ENCODE measurements at regions not wholly inside any gene's neighbourhood (a gene's known extent, or its start where the extent isn't known, plus 50 kb on each side); places are given as distances from the start of the nearest gene placed in this dataset.
"Not testable (repeated sequence)": the region's sequence is repeated elsewhere in the genome, so short reads cannot be mapped to it uniquely, and the experiment has no call there.

DNA sequence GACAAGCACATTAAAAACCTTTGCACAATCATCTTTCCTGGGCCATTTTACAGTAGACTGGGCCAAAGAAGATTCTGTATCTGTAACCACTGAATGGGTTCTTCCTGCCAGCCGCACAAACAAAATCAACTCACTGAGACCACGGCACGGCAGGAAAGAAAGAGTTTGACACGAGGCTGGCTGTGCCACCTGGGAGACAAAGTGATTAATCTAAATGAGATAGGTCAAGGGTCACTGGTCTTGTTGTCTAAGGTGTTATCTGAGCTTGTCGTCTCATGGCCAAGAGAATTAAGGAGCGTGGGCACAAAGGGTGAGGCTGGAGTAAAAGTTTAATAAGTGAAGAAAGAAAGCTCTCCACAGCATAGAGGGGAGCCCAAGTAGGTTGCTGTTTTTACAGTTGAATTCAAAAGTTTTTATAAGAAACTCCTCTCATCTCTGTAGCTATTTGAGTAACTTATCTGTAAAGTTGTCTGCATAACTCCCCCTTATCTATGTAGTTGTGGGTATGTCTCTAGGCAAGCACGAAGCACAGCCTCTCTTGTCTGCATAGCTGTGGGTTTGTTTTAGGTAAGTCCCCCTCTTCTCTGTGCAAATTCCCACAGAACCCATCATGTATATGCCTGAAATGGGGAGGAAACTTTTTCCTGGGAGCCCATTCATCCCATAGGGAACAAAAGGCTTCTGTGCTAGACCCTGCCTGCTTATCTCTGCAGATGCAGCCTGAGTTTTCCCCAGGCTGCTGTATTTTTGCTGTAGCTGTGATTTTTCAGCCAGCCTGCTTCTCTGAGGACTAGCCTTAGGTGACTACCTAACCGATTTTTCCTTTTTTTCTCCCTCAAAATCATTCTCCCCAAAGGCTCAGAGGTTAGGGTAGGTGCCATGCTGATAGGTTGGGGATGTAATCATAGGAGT, 1314.6 kb upstream of the TMEM132C start:
- no peak for DNase-seq (ENCODE audit: low read depth in 2 of 2)

GRCh38 chr12:126953365-126953889, 1313.5 kb upstream of the TMEM132C start:
- DNase-seq (ENCODE audit: low read depth in 2 of 2) = no peak

- no peak for DNase-seq (ENCODE audit: low read depth in 2 of 2)
Measured at GRCh38 chr12:126960221-126960620, 1306.7 kb upstream of the TMEM132C start.

DNA sequence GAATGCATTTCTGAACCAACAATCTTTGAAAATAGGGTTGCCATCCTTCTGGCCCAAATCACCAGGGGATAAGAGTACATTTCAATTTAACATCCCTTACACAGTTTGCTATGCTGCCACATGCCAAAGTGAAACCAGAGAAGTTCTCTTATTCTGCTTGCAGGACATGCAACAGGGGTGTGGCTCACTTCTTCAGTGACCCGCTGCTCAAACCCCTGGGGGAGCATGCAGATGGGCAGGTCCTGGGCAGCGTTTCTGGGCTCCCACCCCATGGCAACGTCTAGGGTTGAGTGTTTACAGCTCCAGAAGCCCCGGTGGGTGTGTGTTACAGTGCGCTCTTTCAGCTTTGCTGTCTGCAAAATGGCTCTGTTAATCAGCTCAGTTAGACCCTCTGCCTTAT, 1306.3 kb upstream of the TMEM132C start:
- no peak for DNase-seq (ENCODE audit: low read depth in 2 of 2)

DNA sequence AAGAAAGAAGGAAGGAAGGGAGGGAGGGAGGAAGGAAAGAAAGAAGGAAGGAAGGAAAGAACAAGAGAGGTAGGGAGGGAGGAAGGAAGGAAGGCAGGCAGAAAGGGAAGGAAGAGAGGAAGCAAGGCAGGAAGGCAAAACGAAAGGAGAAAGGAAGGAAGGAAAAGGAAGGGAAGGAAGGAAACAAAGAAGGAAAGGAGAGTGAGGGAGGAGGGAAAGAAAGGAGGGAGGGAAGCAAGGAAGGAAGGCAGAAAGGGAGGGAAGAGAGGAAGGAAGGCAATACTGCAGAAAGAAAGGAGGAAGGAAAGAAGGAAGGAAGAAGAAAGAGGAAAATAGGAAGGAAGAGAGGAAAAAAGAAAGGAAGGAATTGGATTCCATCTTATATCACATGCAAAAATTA, 1303.1 kb upstream of the TMEM132C start:
- DNase-seq (ENCODE audit: low read depth in 2 of 2) = no peak

GRCh38 chr12:126966498-126966897, 1300.5 kb upstream of the TMEM132C start:
- DNase-seq (ENCODE audit: low read depth in 2 of 2) = no peak

DNA sequence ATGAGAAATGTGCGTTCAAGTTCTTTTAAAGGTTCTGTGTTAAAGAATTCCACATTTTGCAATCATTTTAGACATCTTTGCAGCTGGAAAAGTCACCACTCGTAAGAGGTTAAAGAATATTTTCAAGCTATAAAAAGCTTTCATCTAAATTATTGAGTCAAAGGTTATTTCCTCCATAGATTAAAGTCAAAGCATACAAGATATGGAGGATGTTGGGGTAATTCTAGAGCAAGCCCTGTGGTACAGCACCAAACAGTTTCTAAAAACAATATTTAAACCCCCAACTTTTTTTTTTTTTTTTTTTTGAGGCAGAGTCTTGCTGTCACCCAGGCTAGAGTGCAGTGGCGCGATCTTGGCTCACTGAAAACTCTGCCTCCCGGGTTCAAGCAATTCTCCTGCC, 1299.8 kb upstream of the TMEM132C start:
- DNase-seq (ENCODE audit: low read depth in 2 of 2) = no peak

DNA sequence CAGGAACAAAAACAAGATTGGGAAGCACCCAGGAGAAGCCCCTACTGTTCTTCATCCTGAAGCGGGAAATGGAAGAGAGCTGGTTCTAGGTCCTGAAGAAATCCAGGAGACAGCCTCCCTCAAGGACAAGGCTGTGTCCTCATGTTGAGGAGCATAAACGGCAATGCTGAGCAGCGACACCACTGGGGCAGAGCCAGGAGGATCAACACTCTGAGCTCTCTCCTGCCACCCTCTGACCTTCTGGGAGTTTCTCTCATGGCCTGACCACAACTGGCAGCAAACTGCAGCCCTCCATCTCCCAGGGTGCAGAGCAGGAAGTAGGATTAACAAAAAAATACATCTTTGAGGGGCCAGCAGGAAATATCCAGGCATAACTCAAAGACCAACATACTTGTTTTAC, 1292.2 kb upstream of the TMEM132C start:
- no peak for DNase-seq (ENCODE audit: low read depth in 2 of 2)

- no peak for DNase-seq (ENCODE audit: low read depth in 2 of 2)
Measured at GRCh38 chr12:126976579-126976978, 1290.4 kb upstream of the TMEM132C start.

- not testable (repeated sequence) for DNase-seq (ENCODE audit: low read depth in 2 of 2)
Measured at GRCh38 chr12:126979564-126979963, 1287.4 kb upstream of the TMEM132C start.

DNA sequence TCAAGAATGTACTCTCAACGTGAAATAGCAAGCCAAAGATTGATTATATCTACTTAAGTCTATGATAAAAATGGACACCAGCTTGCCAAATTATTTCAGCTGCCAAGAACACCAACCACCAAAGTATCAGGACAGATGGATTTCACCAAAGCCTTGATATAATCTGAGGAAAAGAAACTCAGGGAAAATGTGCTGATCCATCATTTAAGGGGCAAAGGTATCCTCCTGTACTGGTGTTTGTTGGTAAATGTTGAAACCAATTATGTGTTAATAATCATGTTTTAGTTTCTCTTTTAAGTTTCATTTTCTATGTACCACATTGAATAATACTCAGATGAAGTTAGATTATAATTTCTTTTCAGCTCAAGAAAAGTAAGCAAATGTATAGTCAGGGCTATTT, 1284.3 kb upstream of the TMEM132C start:
- no peak for DNase-seq (ENCODE audit: low read depth in 2 of 2)

DNA sequence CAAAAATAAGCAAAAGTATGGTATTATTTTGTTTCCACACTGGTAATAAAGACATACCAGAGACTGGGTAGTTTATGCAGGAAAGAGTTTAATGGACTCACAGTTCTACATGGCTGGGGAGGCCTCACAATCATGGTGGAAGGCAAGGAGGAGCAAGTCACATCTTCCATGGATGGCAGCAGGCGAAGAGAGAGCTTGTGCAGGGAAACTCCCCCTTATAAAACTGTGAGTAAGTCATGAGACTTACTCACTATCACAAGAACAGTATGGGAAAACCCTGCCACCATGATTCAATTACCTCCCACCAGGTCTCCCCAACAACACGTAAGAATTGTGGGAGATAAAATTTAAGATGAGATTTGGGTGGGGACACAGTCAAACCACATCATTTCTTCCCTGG, 1283.2 kb upstream of the TMEM132C start:
- DNase-seq (ENCODE audit: low read depth in 2 of 2) = not testable (repeated sequence)

DNA sequence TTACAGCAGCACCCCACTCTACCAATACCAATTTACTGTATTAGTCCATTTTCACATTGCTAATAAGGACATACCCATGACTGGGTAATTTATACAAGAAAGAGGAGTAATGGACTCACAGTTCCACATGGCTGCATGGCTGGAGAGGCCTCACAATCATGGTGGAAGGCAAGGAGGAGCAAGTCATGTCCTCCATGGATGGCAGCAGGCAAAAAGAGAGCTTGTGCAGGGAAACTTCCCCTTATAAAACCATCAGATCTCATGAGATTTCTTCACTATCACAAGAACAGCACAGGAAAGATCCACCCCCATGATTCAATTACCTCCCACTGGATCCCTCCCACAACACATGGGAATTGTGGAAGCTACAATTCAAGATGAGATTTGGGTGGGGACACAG, 1281.3 kb upstream of the TMEM132C start:
- DNase-seq (ENCODE audit: low read depth in 2 of 2) = not testable (repeated sequence)

GRCh38 chr12:126989532-126989931, 1277.4 kb upstream of the TMEM132C start:
- no peak for DNase-seq (ENCODE audit: low read depth in 2 of 2)

DNA sequence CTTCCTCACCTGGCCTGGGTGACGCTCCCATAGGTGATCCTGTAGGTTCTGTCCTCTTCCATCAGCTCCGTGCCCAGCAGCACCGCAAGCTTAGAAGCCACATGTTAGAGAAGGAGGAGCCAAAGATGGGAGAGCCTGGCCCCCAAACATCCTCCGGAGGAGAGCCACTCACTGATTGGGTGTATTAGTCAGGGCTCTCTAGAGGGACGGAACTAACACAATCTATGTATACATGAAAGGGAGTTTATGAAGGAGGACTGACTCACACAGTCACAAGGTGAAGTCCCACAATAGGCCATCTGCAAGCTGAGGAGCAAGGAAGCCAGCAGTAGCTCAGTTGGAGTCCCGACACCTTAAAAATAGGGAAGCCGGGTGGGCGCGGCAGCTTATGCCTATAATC, 1273.1 kb upstream of the TMEM132C start:
- DNase-seq (ENCODE audit: low read depth in 2 of 2) = no peak

- no peak for DNase-seq (ENCODE audit: low read depth in 2 of 2)
Measured at GRCh38 chr12:126994599-126994998, 1272.4 kb upstream of the TMEM132C start.

DNA sequence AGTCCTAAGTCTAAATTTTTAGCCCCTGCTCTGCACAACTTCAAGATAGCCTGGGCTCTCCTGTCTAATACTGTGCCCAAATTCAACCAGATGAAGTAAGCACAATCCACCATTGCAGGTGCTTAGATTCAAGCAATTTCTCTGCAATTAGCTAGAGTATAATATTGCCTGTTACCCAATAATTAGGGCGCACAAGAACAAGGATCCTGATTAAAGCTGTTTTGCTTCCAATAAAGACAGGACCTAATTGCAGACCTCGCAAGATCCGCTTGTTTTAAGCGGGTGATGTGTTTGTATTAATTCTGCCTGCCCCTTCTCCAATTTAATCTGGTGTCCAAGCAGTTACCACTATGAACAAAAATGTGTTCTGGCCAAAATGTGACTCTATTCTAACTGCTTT, 1268.9 kb upstream of the TMEM132C start:
- no peak for DNase-seq (ENCODE audit: low read depth in 2 of 2)

GRCh38 chr12:126998747-126999285, 1268.2 kb upstream of the TMEM132C start:
- DNase-seq (ENCODE audit: low read depth in 2 of 2) = no peak

DNA sequence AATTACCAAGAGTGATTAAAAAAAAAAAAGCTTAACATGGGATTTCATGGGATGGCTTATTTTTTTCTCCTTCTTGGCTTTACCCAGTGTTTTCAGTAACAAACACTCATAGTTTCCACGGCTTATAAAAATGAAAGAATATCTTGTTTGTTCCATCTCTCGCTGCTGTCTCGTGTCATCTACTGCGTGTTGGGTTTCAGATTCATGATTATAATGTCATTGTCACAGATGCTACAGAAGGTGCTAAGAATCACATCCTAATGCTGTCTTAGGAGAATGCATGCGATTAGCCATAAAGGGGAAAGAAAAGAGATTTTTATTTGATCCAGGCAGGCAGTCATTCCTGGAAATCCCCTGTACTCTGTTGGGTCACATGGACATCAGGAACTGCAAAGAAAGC, 1267.6 kb upstream of the TMEM132C start:
- no peak for DNase-seq (ENCODE audit: low read depth in 2 of 2)

DNA sequence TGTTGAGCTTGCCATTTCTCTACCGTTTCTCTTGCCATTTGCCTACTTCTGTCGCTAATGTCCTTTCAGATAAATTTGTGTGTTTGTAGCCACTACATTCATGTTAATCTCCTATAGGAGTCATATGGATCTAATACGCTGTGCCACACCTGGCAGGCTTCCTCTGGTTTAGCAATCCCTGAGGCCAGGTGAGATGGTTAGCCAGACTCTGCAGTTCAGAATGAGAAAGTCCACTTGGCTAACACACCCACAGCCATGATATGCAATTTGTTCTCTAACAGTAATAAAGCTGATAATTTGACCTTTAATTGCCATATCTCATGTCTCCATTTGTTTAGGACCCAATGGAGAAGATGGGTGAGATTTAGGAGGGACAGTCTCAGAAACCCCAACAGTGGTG, 1261.6 kb upstream of the TMEM132C start:
- no peak for DNase-seq (ENCODE audit: low read depth in 2 of 2)

- no peak for DNase-seq (ENCODE audit: low read depth in 2 of 2)
Measured at GRCh38 chr12:127006972-127007371, 1260.0 kb upstream of the TMEM132C start.

GRCh38 chr12:127008755-127009403, 1258.1 kb upstream of the TMEM132C start:
- no peak for DNase-seq (ENCODE audit: low read depth in 2 of 2)

DNA sequence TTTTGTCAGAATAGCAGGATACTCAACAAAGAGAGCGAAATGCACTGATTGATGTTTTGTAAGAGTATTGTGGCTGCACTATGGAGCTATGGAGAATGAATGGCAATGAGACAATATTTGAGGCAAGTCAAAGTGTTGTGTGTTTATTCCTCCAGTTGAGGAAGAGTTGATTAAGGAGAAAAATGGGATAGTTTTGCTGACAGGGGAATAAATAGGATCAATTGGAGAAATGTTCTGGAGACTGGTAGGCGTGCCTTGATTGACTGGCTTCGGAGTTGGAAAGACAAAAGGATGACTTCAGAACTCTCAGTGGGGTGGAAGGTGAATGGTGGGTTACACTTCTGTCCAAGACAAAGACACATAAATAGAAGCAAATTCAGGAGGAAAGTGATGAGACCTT, 1254.9 kb upstream of the TMEM132C start:
- no peak for DNase-seq (ENCODE audit: low read depth in 2 of 2)

All from activated CD4-positive, alpha-beta T cell treated with anti-CD3 and anti-CD28 coated beads for 24 hours (primary cell).